GM21367 (cell line): ENCODE measurements at regions not wholly inside any gene's neighbourhood (a gene's known extent, or its start where the extent isn't known, plus 50 kb on each side); places are given as distances from the start of the nearest gene placed in this dataset.
"Not testable (repeated sequence)": the region's sequence is repeated elsewhere in the genome, so short reads cannot be mapped to it uniquely, and the experiment has no call there.

Experiments
- ATAC-seq: cut with Tn5 transposase; IDR thresholded peaks from one replicate; pipeline ENCODE4 v1.9.1; 2021; ENCODE audit not compliant: unreplicated experiment

DNA sequence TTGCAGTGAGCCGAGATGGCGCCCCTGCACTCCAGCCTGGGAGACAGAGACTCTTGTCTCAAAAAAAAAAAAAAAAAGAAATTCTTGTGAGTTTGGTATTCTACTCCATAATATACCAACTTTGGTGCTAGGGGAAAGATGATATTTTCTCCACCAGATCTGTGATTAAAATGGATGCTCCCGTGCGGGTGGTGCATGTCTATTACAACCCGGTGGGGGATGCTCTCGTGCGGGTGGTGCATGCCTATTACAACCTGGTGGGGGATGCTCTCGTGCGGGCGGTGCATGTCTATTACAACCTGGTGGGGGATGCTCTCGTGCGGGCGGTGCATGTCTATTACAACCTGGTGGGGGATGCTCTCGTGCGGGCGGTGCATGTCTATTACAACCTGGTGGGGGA is 244.1 kb upstream of the RGMA start:
- not testable (repeated sequence) for ATAC-seq

DNA sequence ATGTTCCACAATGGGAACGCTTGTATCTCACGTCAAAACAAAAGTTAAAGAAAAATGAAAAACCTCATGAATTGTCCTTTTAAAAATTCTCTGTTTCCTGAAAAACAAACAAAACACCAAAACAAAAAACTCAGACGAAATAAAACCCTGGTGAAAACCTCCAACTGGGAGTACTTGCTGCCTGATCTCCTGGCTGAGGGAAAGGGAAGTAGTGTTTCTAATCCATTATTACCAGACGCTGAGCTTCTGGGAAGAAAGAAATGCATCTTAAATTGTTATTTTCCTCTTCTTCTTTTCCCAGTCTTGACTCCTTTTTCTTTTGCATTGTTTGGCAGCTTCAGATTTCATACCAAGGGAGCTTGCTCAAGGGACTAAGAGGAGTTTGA is 243.2 kb upstream of the RGMA start:
- ATAC-seq = no peak

DNA sequence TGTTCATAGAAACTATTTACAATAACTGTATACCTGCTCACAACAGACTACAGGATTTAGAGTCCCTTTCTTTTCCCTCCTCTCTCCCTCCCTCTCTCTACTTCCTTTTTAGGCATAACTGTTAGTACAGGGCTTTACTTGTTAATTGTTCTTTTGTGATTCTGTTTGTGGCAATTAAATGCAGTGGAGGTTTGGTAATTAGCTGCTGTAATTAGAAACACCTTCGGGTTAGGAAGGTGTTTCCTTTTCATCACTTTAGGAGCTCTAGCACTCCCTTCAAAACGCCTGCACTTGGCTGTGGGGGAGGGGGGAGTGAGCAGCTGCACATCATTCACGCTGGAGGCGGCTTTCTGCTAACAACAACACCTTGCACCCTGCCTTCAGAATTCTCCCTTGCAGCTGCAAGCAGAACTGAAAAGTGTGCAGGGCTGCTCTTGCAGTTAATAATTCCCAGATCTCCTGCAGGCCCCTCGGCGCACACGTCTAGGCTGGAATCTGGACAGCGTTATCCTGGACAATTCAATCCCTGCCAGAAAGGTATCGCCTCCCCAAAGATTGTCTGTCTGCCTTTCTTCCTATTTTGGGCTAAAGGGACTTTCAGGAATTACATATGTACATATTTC is 242.6 kb upstream of the RGMA start:
- ATAC-seq = no peak

DNA sequence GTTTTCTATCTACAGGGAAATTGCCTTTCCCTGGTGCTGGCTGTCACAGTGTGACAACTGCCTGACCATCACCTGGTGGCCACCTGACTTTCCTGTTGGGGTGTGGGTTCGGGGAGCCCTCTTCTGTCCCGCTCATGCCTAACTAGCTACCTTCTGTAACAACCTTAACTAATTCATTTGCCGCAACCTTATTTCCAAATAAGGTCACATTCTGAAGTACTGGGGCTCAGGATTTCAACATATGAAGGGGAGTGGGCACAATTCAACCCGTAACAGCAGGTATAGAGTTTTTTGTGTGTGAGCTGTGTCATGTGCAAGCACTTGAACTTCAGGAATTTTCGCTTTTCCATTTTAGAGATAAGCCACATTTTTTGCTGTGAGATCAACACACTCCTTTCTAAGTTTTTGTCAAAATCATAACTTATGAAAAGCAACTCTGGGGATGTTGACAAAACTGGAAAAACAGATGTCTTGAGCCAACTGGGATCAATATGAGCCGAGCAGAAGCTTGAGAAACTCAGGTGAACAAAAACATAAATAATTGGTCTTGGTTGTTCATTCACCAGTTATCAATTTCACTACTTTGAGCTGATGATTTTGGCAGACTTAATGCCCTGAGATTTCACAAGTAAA is 242.0 kb upstream of the RGMA start:
- ATAC-seq = no peak

DNA sequence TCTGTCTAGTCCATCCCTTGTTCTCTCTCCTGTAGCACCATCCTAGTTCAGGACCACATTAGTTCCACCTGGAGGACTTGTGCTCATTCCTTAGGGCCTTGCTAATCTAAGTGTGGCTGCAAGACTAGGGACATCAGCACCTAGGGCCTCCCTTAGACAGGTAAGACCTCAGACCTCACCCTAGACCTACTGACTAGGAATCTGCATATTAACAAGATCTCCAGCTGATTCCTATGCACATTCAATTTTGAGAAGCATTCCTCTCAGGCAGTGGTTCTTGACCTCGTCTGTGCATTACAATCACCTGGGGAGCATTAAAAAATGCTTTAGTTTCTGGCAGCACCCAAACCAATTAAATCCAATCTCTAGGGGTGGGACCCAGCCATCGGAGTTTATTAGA is 238.4 kb upstream of the RGMA start:
- no peak for ATAC-seq

DNA sequence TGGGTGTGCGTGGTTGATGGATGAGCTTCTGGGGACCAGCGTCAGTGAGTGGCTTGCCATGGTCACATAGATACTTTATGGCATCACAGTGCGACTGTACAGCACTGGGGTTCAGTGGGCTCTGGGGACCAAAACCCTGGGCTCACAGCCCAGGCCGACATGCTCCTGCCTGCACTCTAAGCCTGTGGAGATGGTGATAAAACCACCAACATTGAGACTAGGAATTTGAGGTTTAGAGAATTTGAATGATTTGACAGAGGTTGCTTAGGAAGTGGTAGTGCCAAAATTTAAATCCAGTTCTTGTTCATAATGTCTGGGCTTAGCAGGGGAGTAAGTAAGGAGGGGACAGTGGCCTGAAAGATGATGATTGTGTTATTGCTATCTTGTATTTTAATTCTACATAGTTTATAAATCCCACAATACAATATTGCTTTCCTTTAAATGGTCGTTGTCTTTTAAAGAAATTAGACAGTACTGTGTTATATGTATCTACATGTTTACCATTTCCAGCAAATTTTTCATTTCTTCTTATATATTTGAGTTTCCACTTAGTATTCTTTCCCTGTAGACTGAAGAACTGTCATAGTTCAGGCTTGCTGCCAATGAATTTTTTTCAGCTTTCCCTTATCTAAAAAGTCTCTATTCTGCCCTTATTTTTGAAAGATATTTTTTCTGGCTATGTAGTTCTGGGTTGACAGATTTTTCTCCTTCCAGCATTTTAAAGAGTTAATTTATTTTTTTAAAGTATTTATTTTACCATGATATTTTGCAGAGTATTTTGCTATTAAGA is 235.4 kb upstream of the RGMA start:
- no peak for ATAC-seq

DNA sequence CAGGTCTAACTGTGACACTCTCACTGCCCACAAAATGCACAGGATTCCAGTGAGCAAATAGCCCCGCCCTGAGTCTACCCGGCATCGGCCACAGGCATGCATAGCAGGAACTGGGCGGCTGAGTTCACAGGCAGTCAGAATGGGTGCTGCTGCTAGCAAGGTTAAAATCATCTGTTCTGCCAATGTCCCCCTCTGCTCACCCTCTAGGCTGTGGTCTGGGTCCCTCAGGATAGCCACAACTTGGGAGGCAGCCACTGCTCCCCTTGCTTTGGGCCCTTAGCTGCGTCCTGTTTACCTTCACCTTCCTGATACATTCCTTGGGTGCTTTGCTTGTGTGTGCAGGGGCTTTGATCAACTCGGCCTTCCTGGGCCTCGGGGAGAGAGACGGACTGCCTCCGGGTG is 232.9 kb upstream of the RGMA start:
- ATAC-seq = no peak

DNA sequence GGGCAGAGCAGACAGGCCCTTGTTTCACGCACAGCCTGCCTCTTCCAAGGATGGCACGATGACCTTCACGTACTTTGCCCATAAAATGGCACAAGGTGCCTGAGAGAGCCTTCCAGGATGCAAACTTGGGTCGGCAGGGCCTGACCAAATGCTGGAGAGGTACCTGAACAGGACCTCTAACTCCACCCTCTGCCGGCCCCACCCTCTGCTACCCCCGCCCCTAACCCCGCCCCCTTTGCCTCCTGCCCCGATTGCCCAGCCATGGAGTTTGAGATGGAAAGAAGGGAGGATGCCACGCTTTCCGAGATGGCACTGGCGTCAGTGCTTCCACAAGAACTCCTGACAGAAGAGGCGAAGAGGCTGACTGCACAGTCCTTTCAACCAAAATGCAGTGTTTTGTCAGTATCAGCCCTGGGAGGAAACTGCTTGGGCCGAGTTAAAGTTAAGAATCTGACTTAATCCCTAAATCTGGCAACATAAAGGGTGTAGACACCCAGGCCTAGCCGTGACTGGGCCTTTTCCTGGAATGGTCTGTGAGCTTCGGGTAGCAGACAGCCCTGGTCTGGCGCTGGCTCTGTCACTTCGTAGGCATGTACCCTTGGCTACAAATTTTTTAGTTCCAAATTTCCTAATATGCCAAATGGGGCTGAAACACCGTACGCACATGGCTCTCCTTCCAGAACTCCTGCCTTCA is 230.3 kb upstream of the RGMA start:
- no peak for ATAC-seq

DNA sequence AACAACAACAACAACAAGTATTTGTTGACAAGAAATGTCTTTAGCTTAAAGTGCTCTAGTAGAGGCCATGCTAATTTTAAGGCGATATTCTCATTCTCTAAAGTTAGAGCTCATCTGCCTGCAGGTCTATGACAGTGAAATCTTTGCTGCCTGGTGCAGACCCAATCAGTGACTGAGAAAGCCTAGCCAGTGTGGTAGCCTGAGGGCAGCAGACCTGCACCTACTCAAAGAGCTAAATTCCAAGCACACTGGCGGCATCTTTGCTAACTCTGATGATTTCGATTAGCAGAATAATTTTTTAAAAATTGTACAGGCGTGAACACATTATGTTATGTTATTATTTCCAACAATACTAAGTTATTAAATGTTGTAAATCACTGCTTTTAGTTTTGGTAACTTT is 228.8 kb upstream of the RGMA start:
- ATAC-seq = no peak

DNA sequence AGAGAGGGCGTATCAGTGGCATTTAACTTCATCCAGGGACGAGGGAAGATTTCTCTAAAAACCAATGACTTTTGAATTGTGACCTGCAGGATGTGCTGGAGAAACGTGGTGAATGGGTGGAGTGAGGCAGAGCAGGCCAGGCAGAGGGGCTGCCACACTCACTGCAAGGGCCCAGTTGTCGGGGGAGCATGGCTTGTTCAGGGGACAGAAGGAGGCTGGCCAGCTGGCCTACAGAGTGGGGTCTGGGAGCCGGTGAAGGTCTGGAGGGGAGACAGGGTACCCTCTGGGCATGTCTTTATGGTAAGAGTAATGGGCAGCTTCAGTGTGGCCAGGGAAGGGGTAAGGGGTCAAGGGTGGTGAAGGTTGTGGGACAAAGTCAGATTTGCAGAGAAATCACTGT is 225.2 kb upstream of the RGMA start:
- ATAC-seq = no peak

DNA sequence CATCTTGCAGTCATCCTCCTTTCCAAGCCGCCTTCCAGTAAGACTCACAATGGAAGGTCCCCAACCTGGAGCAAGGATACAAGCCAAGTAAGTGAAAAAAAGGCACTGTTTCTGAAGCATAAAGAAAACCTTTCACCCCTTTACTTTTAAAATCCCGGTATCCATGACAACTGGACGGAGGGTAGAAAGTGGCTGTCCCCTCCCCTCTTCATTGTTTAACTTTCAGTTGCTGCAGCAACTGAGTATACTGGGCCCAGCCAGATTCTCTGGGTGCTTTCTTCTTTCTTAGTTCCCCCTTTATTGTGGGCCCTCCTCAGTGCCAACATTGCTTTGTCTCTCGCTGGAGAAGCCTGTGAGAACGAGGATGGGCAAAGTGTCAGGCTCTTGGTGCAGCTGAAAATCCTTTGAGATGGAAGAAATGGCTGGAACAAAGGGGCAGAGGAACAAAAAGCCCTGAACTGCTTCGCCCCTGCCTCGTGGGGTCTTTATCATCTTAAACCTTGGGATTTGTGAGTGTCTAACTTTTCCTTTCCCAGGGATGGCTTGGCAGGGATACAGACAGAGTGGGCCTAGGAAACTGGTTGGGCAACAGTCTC is 224.0 kb upstream of the RGMA start:
- ATAC-seq = no peak

DNA sequence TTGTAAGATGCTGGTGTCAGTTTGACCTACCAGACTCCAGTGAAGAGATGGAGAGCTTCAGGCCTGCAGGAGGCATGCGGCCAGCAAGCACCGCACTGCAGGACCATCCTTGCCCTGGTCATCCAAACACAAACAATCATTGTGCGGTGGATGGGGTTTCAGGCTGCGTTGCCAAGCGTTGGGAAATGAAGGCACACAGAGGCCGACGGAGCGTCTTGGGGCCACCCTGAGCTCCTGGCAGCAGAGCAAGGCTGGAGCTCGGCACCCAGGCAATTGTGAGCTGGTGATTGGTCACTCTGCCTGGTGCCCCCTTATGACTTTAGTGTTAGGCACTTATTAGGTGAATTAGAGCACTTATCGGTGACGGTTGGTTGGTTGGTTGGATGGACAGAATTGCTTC is 222.6 kb upstream of the RGMA start:
- ATAC-seq = no peak

DNA sequence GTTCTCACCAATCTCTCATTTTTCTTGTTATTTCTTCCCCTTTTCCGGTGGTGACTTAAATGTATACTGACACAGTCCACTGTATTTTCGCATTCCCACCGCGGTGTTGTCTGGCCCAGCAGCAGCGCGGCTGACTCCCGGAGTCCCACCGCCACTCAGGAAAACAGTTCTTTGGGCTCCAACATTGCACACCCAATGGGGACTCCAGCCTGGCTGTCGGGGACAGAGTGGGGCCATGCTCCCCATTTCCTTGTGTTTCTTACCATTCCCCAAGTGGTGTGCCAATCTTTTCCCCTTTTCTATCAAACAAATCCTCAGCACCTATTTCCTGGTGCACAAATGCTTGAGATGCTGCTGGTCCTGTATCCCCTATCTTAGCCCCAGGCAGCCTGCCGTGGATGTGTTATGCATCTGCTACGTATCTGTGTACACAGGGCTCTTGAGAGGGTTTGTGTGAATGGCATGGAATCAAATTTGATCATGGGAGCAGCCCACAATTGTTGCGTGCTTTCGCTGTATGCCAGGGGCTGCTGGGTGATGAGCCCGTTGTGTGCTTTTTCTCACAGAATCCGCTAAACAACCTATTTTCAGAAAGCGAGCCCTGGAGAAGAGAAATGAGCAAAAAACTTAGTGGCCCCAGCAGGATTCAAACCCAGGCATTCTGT is 219.1 kb upstream of the RGMA start:
- no peak for ATAC-seq

DNA sequence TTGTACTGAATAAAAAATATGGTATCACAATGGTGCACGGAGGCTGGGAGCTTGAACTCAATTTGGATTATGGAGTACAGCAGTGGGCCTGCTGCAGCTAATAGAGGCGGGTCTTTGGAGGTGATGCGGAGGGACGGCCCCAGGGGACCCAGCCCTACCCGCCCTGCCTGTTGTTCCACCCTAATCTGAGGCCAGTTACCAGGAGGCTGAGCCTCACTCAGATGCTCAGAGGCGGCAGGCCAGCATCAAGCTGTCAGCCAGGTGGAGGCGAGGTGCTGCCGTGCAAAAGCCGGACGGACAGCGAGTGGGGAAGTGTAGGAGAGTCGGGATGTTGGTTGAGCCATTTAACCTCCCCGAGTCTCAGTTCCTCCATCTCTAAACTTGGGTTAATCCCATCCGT is 218.5 kb upstream of the RGMA start:
- no peak for ATAC-seq

DNA sequence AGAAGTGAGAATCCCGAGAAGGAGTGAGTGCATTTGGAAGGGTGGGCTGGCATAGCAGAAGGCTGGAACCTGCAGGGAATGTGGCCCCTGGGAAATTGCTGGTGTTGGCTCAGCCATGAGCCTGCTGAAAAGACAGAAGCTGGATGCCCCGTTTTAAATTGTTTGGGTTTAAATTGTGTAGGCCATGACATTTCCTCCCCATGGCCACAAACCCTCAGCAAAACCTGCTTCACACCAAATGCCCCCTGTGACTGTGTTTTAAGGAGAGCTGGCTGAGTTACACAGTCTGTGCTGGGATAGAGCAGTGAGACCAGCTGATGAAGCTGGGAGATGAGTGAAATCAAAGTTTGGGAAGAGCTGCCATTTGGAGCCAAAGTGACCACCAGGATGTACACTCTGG is 216.3 kb upstream of the RGMA start:
- no peak for ATAC-seq

DNA sequence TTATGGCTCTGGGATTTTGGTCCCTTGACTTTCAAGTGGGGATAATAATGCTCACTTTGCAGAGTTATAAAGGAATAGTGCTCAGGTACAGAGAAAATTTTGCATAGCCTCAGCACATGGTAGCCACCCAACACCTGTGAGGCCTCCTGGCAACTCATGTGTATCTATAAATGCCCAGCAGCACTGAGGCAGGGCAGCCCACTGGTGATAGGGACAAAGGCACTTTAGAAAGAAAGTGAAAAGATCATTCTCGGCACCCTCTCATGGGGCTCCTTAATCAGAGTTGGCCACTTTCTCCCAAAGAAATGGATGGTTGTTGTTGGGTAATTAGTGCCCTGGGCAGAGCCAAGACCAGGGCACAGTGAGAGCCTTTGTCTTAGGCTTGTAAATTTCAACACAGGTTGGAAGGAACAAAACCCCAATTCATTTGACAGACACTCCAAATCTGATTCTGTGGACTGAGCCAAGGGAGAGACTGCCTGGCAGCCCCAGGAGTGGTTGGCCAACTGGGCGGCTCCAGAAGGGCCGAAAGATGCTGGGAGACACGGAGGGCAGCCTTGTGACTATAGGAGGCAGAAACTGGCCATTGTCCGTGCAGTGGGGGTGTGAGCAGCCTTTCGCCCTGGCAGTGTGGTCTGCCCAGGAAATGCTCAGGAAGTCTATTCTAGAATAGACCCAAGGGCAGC is 213.2 kb upstream of the RGMA start:
- no peak for ATAC-seq

DNA sequence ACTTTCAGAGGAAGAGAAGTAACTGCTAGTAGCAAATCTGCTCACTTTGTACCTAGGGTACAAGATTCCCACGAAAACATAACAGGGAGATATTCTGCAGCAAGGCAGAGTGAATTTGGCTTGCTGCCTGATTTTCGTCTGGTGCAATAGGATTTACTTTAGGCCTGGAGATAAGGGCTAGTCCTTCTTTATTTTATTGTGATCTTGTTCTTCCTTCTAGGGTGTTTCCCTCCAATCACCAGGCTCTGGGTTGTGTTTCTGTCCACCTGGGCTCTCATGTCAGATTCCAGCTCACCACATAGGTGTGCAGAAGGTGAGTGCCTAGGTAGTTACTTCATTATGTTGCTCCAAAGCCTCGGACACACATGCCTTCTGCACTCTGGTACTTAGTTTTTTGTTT is 211.8 kb upstream of the RGMA start:
- ATAC-seq = no peak

DNA sequence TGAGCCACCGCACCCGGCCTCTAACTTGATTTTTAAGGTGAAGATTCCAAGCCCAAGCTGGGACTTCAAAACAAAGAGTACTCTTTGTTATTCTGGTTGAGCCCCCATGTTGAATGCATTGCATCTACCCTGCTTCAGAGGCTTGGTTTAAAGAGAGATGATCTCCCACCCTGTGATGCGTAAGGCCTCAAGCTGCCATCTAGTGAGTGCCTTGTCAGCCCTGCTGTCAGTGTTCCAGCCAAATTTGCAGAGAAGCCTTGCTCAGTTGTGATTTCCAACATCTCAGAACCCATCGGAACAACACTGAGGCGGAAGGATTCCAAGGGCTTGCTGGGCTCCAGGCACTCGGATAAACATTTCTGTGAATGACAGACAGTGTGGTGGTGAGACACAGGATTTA is 210.7 kb upstream of the RGMA start:
- ATAC-seq = no peak

DNA sequence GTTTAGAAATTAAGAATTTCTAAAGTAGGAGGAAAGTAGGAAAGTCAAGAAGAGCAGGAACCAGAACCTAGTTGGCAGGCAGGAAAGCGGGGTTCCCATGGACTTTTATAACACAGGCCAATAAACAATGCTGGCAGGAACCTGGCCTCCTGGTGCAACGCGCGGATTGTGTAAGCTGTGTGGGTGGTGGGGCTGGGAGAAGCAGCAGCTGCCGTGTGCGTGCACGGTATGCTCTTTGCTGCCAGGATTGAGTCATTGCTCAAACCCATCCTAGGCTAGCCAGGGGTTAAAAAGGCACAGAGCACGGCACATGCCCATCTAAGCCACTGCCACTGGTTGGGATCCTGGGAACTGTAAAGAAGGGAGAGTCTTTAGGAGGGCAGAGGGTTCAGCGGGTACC is 209.9 kb upstream of the RGMA start:
- no peak for ATAC-seq

DNA sequence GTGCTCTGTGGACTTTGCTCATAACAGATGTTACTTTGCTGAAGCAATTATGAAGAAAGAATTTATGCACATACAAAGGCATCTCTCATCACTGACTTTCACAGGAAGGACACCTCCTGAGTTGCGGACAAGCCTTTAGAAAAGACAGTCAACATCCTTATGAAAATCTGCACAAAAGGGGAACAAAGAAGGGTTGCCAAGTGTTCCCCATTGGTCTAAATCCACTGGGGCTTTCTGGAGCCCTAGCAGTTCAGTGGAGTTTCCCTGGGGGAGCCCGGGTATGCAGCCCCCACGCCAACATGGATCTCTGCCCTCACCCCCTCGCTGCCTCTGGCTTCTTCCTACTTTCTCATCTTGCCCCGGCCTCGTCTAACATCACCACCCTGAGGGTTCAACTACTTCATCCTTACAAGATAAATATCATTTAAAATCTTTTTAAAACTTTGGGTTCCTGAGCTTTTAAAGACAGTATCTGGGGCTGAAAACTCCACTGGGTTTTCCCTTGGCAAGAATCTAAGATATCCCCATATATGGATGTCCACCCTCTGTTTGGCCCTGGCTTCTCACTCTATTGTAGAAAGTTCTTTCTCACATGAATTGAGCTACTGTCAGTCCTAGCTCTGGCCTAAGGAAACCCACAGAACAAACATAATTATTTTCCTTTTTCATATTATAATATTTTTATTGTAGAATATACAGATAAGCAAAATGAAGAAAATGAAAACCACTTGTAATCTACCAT is 207.9 kb upstream of the RGMA start:
- no peak for ATAC-seq
